ENCODE measurements at regions not wholly inside any gene's neighbourhood (a gene's known extent, or its start where the extent isn't known, plus 50 kb on each side); places are given as distances from the start of the nearest gene placed in this dataset.

DNA sequence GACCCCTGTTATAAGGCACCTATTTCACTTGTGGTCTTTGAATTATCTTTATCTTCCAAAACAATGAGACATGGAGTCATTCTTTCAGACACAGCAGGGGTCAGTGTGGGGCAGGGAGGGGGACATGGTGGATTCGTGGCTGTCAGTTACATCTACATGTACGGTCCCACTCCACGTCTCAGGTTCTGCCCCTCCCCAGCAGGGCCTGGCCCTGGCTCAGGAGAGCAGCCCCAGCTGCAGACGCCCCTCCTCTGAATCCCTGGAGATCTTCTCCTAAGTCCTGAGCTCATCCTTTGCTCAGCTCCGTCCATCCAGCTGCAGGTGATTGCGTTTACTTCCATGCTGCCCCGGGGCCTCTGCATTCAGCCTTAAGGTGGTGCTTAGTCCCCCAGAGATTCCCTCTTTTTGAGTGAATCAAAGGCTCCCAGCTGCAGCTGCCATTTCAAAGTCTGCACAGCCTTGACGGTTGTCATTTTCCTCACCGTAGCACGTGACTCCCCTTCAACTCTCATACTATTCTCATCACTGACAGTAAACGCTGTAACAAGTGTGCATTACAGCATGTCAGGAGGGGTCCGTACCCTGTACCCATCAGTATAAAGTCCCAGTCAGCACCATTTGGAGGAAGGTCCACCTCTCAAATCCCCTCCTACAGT is 113.4 kb upstream of the TCERG1L start:
- WGBS (ENCODE audit: missing lambda C conversion rate): 24% methylated on average over 12 of the region's 12 CpGs

DNA sequence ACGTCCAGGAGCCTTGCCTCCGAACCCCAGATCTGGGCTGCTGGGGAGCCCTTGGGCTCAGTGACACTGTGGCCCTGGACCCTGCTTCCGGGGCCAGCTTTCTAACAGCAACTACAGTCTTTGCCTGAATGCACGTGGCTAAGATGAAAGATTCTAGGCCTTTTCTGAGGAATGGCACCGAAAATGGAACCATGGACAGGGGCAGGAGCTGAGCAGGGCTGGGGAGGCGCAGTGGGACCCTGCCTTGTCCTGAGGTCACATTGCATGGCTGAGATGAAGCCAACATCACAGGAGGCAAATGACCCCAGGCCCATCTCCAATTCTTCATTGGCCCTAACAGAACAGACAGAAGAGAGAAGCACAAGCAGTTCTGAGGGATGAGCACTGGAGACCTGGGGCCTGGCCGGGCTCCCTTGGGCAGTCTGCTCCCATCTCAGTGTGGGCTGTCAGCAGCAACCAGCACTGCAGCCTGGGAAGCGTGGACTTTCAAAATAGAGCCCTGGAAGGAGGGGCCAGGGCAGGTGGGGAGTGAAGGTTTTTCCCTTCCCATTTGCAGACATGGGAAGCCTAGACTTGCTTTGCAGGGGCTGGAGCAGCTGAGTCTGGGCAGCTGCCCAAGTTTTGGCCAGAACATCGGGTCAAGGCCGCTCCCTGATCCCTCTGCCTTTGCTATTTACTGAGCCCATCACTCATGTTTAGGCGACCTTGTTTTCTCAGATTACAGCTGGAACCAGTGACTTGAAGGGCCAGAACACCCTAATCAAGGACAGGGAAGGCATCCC is 114.4 kb upstream of the TCERG1L start:
- no peak for DNase-seq (ENCODE audit: low read depth in 1 of 2, low spot score in 1 of 2)
- POLR2A ChIA-PET: no interaction called here
- under 1% methylated on average over 11 of the region's 11 CpGs for WGBS (ENCODE audit: missing lambda C conversion rate)
- Histone ChIP-seq H3K27ac (no peak overlapping the region), H3K9me3 (no peaks in the 10 kb centered on the region), H3K4me2 (no peak overlapping the region), H3K4me3 (no peak overlapping the region), H3K4me1 (no peaks in the 10 kb centered on the region)
- no peak for ATAC-seq
- TF ChIP-seq, protein P1, sequence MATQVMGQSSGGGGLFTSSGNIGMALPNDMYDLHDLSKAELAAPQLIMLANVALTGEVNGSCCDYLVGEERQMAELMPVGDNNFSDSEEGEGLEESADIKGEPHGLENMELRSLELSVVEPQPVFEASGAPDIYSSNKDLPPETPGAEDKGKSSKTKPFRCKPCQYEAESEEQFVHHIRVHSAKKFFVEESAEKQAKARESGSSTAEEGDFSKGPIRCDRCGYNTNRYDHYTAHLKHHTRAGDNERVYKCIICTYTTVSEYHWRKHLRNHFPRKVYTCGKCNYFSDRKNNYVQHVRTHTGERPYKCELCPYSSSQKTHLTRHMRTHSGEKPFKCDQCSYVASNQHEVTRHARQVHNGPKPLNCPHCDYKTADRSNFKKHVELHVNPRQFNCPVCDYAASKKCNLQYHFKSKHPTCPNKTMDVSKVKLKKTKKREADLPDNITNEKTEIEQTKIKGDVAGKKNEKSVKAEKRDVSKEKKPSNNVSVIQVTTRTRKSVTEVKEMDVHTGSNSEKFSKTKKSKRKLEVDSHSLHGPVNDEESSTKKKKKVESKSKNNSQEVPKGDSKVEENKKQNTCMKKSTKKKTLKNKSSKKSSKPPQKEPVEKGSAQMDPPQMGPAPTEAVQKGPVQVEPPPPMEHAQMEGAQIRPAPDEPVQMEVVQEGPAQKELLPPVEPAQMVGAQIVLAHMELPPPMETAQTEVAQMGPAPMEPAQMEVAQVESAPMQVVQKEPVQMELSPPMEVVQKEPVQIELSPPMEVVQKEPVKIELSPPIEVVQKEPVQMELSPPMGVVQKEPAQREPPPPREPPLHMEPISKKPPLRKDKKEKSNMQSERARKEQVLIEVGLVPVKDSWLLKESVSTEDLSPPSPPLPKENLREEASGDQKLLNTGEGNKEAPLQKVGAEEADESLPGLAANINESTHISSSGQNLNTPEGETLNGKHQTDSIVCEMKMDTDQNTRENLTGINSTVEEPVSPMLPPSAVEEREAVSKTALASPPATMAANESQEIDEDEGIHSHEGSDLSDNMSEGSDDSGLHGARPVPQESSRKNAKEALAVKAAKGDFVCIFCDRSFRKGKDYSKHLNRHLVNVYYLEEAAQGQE (IDR thresholded peaks at IDR 0.05): peak; percentile 40; the same call in 1 of the 2 replicates
- TF ChIP-seq SMC3 (IDR thresholded peaks at IDR 0.05): no peak
- no peak for FAIRE-seq
- CTCF ChIA-PET: no interaction called here

More for the DNA sequence above, 113.4 kb upstream of the TCERG1L start:
- ATAC-seq (no peak), FAIRE-seq (no peak), DNase-seq (ENCODE audit: low read depth in 1 of 2, low spot score in 1 of 2) (no peak)
- Histone ChIP-seq H3K4me1 (no peaks in the 10 kb centered on the region), H3K27ac (no peak overlapping the region), H3K4me2 (no peak overlapping the region), H3K4me3 (no peak overlapping the region), H3K9me3 (no peaks in the 10 kb centered on the region)
- ChIA-PET POLR2A (no interaction called here), CTCF (interaction anchor here (0.7 kb wide), 1 partner anchor 28 kb away, joined by 3 read pairs; no protein-coding TSS in a partner anchor)
- no peak for TF ChIP-seq JUNB (IDR thresholded peaks at IDR 0.05)
- no peak for TF ChIP-seq BHLHE40 (IDR thresholded peaks at IDR 0.05; ENCODE audit: low read depth, low read length)
- TF ChIP-seq, protein P2, sequence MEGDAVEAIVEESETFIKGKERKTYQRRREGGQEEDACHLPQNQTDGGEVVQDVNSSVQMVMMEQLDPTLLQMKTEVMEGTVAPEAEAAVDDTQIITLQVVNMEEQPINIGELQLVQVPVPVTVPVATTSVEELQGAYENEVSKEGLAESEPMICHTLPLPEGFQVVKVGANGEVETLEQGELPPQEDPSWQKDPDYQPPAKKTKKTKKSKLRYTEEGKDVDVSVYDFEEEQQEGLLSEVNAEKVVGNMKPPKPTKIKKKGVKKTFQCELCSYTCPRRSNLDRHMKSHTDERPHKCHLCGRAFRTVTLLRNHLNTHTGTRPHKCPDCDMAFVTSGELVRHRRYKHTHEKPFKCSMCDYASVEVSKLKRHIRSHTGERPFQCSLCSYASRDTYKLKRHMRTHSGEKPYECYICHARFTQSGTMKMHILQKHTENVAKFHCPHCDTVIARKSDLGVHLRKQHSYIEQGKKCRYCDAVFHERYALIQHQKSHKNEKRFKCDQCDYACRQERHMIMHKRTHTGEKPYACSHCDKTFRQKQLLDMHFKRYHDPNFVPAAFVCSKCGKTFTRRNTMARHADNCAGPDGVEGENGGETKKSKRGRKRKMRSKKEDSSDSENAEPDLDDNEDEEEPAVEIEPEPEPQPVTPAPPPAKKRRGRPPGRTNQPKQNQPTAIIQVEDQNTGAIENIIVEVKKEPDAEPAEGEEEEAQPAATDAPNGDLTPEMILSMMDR (IDR thresholded peaks at IDR 0.05): no peak
- TF ChIP-seq, protein P3, sequence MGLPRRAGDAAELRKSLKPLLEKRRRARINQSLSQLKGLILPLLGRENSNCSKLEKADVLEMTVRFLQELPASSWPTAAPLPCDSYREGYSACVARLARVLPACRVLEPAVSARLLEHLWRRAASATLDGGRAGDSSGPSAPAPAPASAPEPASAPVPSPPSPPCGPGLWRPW (IDR thresholded peaks at IDR 0.05): no peak
- TF ChIP-seq, protein P4, sequence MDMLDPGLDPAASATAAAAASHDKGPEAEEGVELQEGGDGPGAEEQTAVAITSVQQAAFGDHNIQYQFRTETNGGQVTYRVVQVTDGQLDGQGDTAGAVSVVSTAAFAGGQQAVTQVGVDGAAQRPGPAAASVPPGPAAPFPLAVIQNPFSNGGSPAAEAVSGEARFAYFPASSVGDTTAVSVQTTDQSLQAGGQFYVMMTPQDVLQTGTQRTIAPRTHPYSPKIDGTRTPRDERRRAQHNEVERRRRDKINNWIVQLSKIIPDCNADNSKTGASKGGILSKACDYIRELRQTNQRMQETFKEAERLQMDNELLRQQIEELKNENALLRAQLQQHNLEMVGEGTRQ (IDR thresholded peaks at IDR 0.05): no peak
- TF ChIP-seq MYC (IDR thresholded peaks at IDR 0.05; ENCODE audit: borderline replicate concordance, low read length): no peak
- TF ChIP-seq PHF8 (IDR thresholded peaks at IDR 0.05; ENCODE audit: borderline replicate concordance, low read depth): no peak
- TF ChIP-seq ZC3H11A (IDR thresholded peaks at IDR 0.05): no peak

DNA sequence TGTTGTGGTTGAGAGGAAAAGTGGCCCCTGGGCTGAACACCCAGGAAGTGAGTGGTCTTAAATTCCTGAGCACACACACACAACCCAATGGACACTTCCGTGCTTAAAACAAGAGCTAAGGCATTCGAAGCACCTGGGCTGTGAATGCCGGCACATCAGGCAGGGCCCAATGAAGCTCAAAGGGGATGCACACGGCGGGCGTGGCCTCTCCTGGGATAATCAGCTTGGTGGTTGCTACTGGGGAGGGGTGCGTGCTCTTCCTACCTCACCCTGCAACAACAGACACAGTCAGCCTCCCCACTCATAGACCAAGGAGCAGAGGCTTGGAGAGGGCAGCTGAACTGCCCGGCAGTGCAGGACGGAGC is 115.0 kb upstream of the TCERG1L start:
- Histone ChIP-seq H3K4me3 (no peak overlapping the region), H3K27ac (no peak overlapping the region), H3K9me3 (no peaks in the 10 kb centered on the region), H3K4me2 (no peak overlapping the region), H3K4me1 (no peaks in the 10 kb centered on the region)
- DNase-seq (ENCODE audit: low read depth in 1 of 2, low spot score in 1 of 2): no peak
- ATAC-seq: no peak
- ChIA-PET CTCF (no interaction called here), POLR2A (no interaction called here)
- no peak for FAIRE-seq
- TF ChIP-seq EHF (CRISPR knock-in tag; IDR thresholded peaks at IDR 0.05) (no peak), ZSCAN20 (CRISPR knock-in tag; IDR thresholded peaks at IDR 0.05) (no peak), MAZ (IDR thresholded peaks at IDR 0.05; ENCODE audit: borderline replicate concordance, low read depth, low read length) (no peak), ZNF302 (CRISPR knock-in tag; IDR thresholded peaks at IDR 0.05) (no peak), BHLHE40 (IDR thresholded peaks at IDR 0.05; ENCODE audit: low read depth, low read length) (no peak), CBX2 (IDR thresholded peaks at IDR 0.05; ENCODE audit: borderline replicate concordance, low read depth) (no peak), NPAS2 (CRISPR knock-in tag; IDR thresholded peaks at IDR 0.05; ENCODE audit: borderline replicate concordance) (no peak)
- WGBS (ENCODE audit: missing lambda C conversion rate): 16% methylated on average over 6 of the region's 9 CpGs
